HG02852 (cell line): ENCODE measurements at regions not wholly inside any gene's neighbourhood (a gene's known extent, or its start where the extent isn't known, plus 50 kb on each side); places are given as distances from the start of the nearest gene placed in this dataset.
"Not testable (repeated sequence)": the region's sequence is repeated elsewhere in the genome, so short reads cannot be mapped to it uniquely, and the experiment has no call there.

ENCODE experiments used
- ATAC-seq: cut with Tn5 transposase; IDR thresholded peaks from one replicate; pipeline ENCODE4 v1.9.1; 2021; ENCODE audit warnings: mild to moderate bottlenecking, moderate library complexity; ENCODE audit not compliant: unreplicated experiment

GRCh38 chr3:153221748-153222162 is 59.7 kb downstream of the RAP2B start:
- ATAC-seq: peak; percentile 96

DNA sequence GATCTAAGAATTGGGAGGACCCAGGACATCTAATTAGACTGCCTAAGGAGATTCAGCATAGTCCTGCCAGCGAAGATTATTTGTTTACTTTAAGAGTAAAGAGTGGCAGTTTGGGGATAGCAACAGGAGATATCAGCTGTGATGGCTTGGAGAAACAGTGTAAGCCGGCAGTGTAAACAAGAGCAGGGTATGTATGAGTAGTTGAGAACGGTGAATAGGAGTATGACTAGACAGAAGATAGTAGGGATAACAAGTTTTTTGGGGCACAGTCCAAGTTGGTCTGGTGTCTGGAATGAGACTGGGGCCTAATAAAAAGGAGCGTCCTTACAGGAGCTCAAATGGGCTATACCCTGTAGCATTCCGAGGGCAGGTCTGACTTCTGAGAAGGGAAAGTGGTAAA is 64.9 kb downstream of the RAP2B start:
- not testable (repeated sequence) for ATAC-seq

DNA sequence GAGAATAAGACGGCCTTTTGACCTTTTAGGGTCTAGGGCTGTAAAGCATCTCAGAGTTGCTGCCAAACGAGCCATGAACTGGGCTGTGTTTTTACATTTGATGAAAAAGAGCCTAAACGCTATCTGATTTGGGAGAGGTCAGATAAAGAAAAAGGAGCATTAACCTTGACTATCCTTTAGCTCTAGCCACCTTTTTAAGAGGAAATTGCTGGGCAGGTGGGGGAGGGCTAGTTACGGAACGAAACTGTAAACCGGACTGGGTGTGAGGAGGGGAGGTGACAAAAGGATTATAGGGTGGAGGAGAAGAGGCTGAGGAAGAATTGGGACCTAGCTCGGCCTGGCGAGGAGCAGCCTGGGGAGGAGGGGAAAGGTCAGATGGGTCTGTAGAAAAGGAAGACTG is 68.4 kb downstream of the RAP2B start:
- not testable (repeated sequence) for ATAC-seq

GRCh38 chr3:153231245-153231644 is 69.2 kb downstream of the RAP2B start:
- ATAC-seq: not testable (repeated sequence)

DNA sequence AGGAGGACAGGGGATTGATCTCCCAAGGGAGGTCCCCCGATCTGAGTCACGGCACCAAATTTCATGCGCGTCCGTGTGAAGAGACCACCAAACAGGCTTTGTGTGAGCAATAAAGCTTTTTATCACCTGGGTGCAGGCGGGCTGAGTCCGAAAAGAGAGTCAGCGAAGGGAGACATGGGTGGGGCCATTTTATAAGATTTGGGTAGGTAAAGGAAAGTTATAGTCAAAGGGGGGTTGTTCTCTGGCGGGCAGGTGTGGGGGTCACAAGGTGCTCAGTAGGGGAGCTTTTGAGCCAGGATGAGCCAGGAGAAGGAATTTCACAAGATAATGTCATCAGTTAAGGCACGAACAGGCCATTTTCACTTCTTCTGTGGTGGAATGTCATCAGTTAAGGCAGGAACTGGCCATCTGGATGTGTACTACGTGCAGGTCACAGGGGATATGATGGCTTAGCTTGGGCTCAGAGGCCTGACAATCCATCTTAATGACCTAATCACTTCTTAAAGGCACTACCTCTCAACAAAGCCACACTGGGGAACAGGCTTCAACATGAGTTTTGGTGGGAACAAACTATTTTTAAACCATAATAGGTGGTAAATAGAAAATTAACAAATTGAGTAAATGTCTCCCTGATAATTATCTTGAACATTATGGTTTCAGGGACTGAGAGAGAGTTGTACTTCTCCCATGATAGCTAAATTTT is 70.2 kb downstream of the RAP2B start:
- ATAC-seq: not testable (repeated sequence)

GRCh38 chr3:153232851-153233271 is 70.8 kb downstream of the RAP2B start:
- no peak for ATAC-seq

DNA sequence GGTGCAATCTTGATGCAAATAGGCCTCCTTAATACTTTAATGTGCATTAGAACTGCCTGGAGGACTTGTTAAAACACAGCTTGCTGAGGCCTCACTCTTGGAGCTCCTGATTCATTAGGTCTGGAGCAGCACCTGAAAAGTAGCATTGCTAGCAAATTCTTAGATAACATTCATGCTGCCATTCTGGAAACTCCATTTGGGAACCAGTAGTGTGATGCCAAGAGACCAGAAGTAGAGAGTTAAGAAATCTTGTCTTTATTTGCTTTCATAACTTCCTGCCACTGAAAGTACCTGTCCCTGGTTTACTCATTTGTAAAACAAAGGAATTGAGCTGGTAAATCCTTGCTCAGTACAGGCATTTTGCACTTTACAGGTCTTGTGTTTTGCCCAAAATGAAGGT is 72.0 kb downstream of the RAP2B start:
- no peak for ATAC-seq

GRCh38 chr3:153242896-153243295 is 80.9 kb downstream of the RAP2B start:
- ATAC-seq: no peak

DNA sequence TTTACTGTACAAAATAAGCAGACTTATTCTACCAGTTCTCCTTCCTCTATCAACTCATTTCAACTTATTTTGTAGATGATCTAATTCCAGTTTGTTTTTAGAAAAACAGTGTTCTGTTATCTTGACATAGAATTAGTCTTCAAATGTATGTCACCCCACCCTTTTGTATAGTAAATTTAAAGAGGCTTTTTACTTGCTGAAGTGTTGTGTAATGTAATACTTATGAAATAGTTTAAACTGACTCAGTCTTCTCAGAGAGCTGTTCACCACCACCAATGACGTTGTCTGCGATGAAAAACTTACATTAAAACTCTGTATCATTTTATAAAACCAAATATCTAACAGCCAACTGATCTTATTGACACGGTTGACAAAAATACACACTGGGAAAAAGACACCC is 82.9 kb downstream of the RAP2B start:
- ATAC-seq: no peak

DNA sequence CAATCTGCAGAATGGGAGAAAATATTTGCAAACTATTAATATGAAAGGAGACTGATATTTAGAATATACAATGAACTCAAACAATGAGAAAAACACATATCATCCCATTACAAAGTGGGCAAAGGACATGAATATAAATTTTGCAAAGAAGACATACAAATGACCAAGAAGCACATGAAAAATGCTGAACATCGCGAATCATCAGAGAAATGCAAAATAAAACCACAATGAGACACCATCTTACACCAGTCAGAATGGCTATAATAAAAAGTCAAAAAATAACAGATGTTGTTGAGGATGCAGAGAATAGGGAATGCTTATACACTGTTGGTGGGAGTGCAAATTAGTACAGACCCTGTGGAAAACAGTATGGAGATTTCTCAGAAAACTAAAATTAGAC is 83.6 kb downstream of the RAP2B start:
- ATAC-seq: no peak

GRCh38 chr3:153246331-153246730 is 84.3 kb downstream of the RAP2B start:
- no peak for ATAC-seq

- no peak for ATAC-seq
Measured at GRCh38 chr3:153246806-153247205, 84.8 kb downstream of the RAP2B start.

DNA sequence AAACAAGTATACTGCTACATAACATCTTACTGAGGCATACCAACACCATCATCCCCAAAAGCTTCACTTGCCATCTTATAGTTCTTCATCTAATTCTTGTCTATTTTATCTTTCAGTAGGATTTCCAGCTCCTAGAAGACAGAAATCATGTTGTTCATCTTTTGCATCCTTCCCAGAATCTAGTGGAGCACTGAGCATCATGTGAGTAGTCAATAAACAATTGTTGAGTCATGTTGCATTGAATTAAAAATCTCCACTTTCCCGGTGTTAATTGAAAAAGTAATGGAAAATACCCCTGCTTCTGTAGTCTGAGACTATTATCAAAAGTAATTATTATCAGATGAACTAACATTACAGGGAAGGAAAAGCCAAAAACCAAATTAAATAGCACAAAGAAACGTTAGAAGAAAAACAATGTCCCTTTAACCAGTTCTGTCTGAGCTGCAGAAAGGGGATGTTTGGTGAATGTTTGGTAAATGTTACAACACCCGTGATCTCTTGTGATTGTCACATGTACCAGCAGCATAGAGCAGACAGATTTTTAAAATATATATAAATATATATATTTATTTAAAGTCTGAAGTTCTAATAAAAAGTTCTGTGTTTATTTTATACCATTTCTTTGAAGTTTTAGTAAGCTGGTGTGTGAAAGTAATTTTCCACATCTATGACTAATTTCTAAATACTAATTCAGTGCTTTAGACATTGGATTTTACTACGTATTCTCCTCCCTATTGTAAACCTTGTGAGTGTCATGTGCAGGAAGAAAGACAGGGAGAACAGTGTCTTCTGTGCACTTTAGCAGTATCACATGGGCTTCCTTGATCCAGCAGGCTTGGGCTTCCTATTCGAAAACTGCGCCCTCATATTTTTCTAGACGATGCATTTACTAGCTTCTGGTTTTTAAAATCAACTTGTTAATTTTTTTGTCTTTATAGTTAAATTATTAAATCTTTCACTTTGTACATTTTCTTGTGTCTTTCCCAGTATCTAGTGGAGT is 85.6 kb downstream of the RAP2B start:
- no peak for ATAC-seq

GRCh38 chr3:153248835-153249234 is 86.8 kb downstream of the RAP2B start:
- not testable (repeated sequence) for ATAC-seq

GRCh38 chr3:153249906-153250305 is 87.9 kb downstream of the RAP2B start:
- no peak for ATAC-seq

- no peak for ATAC-seq
Measured at GRCh38 chr3:153250446-153250845, 88.4 kb downstream of the RAP2B start.

DNA sequence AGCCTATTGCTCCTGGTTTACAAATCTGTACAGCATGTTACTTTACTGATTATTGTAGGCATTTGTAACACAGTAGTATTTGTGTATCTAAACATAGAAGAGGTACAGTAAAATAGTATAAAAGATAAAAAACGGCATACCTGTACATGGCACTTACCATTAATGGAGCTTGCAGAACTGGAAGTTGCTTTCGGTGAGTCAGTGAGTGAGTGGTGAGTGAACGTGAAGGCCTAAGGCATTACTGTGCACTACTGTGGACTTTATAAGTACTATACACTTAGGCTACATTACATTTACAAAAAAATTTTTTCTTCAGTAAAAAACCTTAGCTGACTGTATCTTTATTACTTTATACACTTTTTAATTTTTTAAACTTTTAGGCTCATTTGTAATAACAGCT is 90.9 kb downstream of the RAP2B start:
- no peak for ATAC-seq

GRCh38 chr3:153254361-153254760 is 92.3 kb downstream of the RAP2B start:
- ATAC-seq: no peak

DNA sequence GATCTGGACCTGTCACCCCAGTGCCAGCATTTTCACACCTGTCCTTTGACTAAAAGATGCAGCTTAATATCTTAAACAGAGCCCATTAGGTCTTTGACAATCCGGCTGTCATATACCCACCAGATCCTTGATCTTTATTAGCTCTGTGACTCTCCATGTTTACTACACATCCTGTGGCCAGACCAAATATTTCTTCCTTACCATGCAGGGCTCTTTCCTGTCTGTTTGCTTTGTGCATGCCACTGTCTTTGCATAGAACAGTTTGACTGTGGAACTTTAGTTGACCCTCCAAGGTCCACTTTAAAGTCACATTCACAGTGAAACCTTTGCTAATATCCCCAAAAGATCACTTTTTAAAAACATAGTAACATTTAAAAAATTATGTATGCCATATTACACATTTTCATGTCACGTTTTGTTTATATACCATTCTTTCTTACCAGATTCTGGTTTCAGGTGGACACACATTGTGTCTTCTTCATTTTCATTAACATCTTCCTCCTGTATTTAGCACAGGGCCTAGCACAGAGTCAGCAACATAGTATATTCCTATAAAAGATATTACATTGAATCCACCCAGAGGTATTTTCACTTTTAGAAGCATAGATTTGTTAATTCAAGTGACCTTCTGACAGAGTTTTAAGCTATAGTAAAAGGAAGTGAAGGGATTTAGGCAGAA is 95.8 kb downstream of the RAP2B start:
- ATAC-seq: no peak

- no peak for ATAC-seq
Measured at GRCh38 chr3:153259956-153260355, 97.9 kb downstream of the RAP2B start.

DNA sequence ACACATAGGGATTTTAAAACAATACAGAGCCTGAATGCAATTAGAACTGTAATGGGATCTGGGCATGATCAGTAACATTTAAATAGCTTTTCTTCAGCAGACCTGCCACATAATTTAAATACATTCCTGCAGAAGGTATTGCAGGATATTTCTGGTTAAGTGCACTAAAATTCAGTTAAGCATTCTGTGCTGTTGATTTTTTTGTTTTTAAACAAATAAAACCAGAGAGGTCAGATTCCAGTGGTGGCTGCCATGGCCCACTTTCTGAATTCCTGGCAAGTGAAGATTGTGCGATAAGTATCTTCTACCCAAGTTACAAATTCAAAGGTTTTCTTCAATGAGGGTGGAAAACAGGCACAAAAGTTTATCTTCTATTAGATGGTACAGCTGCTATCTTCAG is 98.7 kb downstream of the RAP2B start:
- ATAC-seq: no peak
